ENCODE measurements at regions not wholly inside any gene's neighbourhood (a gene's known extent, or its start where the extent isn't known, plus 50 kb on each side); places are given as distances from the start of the nearest gene placed in this dataset.

DNA sequence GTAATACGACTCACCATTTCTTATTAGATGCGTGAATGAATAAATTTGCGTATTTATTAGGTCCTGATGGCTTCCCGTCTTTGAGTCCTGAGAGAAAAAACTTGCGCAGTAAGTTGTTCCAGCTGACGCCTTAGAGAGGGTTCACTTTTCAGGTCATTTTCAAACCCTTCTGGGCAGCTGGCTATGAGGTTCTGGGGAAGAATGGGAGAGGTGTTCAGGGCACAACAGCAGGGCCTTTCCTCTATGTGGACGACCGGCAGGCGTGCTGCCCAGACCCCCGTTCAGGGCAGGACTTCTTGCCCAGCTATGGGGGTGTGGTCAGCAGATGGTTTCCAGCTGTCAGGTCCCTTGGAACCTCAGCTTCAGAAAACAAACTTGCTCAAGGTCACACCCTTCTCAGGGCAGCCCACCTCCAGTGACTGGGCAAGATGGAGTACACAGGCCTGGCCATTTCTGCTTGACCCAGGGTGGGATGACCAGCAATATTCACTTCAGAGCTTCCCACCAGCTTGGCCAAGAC lies 61.1 kb upstream of the TNP1 start:
- TF ChIP-seq EP300 (IDR thresholded peaks at IDR 0.05) = no peak
- TF ChIP-seq, protein P1, sequence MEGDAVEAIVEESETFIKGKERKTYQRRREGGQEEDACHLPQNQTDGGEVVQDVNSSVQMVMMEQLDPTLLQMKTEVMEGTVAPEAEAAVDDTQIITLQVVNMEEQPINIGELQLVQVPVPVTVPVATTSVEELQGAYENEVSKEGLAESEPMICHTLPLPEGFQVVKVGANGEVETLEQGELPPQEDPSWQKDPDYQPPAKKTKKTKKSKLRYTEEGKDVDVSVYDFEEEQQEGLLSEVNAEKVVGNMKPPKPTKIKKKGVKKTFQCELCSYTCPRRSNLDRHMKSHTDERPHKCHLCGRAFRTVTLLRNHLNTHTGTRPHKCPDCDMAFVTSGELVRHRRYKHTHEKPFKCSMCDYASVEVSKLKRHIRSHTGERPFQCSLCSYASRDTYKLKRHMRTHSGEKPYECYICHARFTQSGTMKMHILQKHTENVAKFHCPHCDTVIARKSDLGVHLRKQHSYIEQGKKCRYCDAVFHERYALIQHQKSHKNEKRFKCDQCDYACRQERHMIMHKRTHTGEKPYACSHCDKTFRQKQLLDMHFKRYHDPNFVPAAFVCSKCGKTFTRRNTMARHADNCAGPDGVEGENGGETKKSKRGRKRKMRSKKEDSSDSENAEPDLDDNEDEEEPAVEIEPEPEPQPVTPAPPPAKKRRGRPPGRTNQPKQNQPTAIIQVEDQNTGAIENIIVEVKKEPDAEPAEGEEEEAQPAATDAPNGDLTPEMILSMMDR (IDR thresholded peaks at IDR 0.05) = no peak
- TF ChIP-seq POLR2A (IDR thresholded peaks at IDR 0.05) = no peak
- no peak for TF ChIP-seq POLR2AphosphoS5 (IDR thresholded peaks at IDR 0.05)
